NCI-H510A (cell line): ENCODE measurements at regions not wholly inside any gene's neighbourhood (a gene's known extent, or its start where the extent isn't known, plus 50 kb on each side); places are given as distances from the start of the nearest gene placed in this dataset.

Experiments used
- DNase-seq: peaks from one replicate; lab custom pipeline; 2025; lab: John Stamatoyannopoulos, UW

DNA sequence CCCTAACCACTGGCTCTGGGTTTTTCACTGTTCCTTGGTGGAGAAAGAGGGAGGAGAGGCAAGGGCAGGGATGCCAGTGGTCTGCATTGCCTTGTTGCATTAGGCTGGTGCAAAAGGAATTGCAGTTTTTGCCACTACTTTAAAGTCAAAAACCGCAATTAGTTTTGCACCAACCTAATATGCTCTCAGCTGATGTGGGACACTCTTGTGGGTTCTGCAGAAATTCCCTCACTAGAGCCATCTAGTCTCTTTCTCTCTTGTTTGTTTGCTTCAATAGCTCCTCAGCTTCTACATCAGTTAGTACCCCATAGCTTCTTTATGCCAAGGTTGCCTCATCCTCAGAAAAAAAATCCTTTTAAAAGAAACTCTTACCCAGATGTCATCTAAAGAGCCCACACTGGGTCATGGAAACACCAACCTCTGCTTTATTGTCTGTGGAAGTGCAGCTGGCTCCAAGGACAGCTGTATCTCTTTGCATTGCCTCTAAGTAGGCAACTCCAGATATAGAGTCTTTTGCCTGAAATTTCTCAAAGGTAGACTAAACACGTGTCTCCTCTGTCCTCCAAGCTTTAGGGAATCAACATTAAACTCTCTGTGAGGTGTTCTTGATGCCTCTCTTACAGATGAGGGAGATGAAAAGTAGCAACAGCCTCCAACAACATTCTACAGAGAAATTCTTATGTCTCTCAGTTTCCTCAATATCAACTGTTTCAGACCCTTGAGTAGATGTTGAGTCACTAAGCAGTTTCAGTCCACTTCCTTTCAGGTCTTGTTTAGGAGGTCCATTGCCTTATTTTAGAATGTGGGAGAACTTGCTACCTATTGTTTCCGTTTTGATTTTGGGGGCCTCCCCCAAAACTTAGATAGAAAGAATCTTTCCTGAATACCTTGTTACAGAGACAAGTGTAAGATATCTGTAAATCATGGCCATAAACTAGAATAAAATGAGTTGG is 84.9 kb upstream of the MEF2C start:
- no peak for DNase-seq

DNA sequence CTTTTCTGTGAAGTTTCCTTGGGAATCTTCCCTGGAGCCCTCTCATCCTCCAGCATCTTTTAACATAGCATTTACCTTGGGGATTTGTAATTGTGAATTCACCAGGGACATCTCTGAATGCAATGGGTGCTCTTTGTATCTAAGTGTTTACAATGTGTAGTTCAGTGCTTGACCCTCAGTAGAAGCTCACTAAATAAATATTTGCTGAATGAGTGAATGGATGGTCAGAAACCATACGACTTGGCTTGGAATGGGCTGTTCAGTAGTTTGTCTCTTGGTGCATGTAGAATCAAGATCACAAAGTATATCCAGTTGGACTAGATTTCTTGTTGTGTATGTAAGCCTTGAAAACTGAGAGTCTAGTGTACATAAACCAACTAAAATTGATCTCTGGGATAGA is 81.8 kb upstream of the MEF2C start:
- peak; percentile 15 for DNase-seq

DNA sequence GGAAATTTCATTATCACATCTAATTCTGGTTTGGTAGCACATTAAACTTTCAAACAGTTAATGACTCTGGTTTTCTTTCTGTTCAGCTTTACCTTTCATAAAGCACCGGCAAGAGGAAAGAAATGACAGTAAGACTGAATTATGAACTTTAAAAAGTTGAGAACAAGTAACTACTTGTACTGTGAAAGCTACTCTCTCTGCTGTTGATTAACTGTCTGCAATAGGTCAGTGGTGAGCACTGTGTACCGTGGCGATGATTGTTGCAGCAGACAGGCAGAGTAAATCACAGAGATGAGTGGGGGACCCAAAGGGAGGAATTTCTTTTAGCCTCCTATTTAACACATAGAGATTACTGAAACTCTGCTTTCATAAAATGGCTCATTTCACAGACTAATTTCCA is 74.0 kb upstream of the MEF2C start:
- DNase-seq: no peak

DNA sequence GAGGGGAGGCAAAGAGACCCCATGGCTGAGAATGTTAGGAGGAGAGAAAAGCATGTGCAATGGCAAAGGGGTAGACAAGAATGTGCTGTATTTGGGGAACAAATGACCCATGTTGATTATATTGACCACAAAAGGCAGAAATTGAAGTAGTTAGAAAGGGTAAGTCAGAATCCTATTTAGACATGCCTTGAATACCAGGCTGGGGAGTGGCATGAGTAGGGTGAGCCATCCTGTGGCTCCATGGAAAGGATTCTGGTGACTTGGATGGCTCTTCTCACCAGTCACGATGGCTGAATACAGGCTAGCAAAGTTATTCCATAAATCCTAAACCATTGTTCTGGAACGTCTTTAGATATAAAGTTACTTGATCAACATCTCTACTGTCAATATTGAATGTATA is 73.4 kb upstream of the MEF2C start:
- no peak for DNase-seq

DNA sequence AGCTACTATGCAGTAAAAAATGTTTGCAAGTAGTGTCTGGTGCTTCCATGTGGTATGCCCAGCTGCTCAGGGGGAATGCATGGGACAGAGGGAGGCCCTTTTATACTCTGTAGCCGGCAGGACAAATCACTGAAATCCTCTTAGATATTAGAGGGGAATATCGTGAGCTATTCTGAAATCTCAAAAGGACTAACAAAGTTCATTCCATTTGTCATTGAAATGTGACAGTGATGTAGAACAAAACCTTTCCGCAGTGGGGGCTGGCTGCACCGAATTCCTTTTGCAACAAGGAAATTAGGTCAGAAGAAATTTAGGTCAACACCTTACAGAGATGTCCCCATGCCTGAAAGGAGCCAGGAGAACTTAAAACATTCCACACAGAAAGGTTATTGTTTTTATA is 72.4 kb upstream of the MEF2C start:
- no peak for DNase-seq

DNA sequence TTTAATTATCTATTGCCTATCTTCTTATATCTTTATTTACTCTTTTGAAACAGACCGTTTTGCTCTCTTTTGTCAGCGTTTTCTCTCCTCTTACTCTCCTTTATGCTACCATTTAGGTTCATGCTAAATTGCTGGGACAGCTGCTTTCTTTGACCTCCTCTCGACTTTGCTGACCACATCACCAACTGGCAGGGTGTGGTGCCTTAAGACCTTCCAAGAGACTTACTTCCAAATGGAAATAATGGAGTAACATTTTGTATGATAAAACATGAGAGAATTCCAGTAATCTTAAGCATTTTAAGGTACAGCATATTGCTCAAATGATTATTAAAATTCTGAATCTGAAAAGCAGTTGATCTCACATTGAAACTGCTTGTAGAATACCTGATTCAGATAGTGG is 71.5 kb upstream of the MEF2C start:
- DNase-seq: no peak

DNA sequence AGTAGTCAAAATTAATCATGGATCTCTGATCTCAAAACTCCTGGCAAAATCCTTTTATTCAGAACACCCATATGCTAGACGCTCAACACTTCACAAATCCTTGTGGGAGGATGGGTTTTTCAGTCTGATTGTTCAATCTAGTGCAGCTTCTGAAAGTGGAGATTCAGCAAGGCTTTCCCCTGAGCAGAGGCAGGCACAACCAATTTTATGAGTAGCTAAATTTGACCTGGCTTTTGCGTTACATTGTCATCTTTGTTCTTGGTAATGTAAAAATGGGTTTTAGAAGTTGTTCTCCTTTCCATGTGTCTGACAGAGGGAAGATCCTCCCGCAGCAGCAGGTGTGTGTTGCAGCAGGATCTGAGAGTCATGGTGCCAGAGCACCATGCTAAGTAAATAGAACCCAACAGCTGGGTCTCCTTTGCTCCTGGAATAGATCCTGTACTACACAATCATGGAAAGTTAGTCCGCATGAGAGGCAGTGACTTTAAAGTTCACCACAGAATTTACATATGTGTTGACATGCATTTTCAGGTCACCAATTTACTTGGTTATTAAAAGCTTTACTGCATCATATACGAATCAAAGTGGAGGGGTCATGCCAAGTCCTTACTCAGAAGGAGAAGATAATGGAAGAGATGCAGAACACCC is 70.1 kb upstream of the MEF2C start:
- DNase-seq: peak; percentile 42

DNA sequence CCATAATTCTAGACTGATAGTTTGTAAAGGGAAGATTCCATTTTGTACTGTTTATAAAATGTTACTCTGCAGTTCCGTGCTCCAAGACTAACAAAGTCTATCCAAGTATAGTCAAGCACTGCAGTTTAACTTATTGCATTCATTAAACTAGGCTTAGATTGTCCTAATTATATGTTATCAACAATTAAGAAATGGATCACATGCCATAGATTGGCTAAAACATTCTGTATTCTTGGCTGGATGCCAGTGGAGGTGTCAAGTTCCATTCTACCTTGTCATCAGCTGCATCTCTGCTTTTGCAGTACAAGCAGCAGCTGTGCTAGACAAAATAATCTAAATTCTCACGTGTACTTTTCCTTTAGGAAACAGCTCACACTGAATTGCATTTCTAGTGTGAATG is 69.4 kb upstream of the MEF2C start:
- peak; percentile 59 for DNase-seq

DNA sequence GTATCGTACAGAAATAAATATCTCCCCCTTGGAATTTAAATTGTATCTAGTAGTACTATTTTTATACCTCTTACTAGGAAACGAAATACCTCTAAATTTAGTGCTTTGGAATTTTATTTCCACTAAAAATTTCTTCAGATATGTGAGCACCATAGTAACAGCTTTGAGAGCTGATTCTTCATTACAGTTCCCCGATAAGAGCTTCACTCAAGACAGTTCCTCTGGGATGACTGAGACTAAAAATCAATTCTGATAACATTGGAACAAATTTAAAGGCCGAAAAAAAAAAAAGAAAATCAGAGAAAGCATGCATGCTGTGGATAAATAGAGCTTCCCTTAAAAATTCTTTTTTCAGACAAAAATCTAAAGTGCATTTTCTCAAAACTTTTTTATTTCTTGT is 68.5 kb upstream of the MEF2C start:
- no peak for DNase-seq

DNA sequence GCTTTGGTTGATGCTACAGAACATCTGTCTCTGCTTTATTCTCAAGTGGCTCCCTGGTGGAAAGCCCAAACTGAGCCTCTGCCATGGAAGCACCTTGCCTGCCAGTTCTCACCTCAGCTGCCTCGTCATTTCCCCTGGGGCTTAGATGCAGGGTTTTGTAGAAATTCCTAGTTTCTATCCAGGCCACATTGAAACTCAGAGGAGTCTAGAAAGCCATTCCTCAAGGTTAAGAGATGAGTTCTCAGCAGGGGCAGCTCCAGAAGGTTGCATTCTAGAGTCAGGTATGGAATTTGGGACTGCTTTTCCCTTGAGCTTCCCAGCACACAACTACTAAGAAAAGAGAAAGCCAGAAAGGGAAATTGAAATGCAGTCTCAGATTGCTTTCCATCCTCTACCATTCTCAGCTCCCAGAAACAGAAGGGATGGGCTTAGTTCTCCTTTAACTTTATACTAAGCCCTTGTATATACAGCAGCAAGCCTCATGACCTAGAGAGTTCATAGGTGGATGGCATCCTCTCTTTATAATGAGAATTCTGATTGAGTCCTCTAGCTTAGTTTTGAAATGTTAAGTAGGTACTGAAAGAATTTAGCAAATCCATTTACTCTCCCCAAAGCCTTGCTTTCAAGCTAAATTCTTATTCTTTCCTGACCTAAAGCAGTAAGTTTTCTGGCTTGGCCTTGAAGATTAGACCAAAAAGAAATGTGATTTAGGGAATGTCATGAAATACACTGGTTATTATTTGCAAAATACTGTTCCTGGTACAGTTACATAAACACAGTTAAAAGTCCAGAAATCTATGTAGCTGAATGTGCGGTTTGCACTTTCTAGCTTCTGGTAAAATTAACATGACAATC is 66.0 kb upstream of the MEF2C start:
- DNase-seq: no peak

DNA sequence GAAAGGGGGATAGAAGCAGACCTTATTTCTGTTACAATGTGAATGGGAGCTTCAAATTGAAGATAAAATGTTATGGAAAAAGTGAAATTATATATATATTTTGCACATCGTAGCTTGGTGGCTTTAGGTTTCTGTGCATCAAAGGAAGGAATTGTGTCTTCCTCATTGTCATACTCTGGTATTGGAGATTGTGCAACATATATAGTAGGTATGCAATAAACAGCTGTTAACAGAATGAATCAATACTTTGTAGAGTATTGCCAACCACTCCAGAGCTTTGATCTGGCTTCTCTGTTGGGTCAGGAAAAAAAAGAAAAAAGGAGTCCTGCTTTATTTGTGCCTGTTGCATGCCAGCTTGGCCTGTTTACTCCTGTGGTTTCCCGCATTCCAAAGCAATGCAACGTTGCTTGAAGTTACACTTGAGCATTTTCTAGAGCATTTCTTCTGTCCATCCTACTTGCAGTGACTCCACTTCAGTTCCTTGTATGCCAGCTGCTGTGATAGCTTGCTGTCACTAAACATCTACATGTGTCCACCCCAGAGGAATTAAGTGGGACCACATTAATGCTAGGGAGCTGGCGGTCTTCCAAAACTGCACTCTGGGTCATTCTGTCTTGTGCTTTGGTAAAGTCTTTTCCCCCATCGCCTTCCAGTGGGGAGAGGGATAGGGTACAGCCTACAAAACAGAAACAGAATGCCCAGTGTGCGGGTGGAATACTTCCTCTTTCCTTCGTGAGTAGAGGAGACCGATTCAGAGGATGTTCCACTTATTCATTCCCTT is 62.0 kb upstream of the MEF2C start:
- no peak for DNase-seq

DNA sequence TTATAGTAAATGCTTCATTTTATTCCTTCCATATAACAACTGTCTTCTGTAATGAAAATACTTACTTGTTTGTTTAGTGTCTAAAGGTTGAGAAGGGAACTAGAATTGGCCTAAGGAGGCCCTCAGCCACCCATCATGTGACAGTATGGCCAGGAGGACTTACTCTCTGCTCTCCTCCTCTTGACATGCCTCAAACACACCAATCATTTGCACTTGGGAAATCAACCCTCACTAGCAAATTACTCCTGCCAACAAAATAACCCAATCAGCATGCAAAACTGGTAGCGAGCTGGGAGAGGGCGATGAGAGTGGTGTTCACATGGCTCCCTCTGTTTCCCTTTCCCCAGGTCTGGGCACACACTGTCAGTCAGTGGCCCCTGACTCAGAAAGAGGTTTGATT is 58.6 kb upstream of the MEF2C start:
- no peak for DNase-seq

DNA sequence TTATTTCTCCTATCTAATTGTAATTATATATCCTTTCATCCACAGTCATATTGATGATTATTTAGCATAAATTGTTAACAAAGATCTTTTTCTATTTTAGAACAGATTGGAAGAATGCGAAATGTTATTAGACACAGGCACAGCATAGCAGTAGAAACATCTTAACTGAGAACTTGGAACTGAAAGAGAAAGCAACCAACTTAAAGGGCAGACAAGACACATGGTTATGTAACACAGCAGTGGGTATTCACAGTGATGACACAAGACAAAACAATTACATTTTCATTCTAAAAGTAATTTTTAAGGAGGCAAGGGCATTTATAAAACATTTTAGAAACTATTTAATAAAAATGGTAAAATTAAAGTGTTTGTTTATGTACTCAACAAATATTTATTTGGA is 57.7 kb upstream of the MEF2C start:
- no peak for DNase-seq

DNA sequence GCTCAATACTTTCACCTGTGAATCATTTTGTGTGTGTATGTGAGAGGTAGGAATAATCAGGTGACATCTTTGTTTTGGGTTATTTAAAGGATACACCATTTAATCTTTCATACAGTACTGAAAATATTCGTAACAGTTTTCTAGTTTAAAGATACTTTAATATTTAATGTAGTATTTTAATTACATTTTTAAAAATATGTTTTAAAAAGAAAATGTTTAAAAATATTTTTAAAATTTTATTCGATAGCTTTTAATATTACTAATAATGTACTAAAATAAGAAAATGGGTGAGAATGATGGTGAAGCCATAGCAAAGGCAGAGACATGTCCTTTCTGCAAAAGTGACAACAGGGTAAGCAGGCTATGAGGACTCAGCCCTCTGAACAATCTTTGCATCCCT is 56.3 kb upstream of the MEF2C start:
- DNase-seq: no peak

DNA sequence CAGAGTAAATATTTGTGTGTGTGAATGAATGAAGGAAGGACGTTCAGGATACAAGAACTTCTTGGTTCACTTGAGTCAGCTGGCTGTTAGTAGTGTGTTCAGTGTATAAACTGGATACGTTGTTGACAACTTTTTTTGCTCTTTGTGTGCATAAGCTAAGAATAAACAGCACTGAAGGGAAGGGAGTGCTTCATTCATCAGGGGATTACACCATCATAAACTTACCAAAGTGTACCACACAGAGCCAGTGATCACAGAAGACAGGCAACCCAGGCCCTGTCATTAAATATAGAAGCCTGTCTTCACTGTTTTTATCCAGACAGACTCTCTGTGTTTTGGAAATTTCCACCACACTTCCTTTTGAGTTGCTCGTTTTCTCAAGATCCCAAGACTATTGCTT is 55.5 kb upstream of the MEF2C start:
- DNase-seq: no peak

DNA sequence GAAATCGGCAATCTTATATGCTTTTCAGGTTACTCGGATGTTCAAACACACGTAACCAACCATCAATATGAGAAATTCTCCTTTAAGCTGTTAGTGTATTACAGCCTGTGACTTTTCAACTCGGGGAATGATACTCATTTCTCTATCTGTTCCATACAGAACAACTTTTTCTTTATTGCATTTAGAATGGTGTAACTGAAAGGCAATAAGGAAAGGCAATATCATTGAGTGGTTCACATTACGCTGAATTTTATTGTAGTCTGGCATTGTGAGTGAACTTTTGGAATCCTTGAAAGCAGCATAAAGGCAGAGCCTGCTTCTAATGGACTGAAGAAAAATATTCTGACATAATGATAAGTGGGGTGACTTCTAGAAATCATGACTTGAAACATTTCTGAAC is 54.4 kb upstream of the MEF2C start:
- DNase-seq: no peak

DNA sequence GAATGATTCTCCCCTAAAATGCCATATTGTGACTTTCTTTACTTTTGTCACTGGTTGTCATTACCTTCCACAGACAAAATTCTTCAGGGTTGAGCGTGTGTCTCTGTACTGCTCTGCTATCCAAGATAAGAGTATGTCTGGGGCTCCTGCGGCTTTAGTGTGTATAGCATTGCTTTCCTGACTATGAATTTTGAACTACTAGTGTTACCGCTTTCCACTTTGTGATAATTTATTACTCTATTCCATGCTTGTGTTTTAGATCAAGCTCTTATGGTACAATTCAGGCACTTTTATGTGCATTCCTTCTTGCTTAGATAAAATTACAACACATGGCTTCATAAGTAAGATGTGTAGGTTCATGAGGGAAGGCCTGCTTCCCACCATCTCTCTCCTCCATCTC is 51.5 kb upstream of the MEF2C start:
- no peak for DNase-seq
